HG02973 (cell line): ENCODE measurements at regions not wholly inside any gene's neighbourhood (a gene's known extent, or its start where the extent isn't known, plus 50 kb on each side); places are given as distances from the start of the nearest gene placed in this dataset.
"Not testable (repeated sequence)": the region's sequence is repeated elsewhere in the genome, so short reads cannot be mapped to it uniquely, and the experiment has no call there.

Experiments used
- ATAC-seq: cut with Tn5 transposase; IDR thresholded peaks from one replicate; pipeline ENCODE4 v1.9.1; 2021; ENCODE audit warnings: moderate library complexity; ENCODE audit not compliant: unreplicated experiment

DNA sequence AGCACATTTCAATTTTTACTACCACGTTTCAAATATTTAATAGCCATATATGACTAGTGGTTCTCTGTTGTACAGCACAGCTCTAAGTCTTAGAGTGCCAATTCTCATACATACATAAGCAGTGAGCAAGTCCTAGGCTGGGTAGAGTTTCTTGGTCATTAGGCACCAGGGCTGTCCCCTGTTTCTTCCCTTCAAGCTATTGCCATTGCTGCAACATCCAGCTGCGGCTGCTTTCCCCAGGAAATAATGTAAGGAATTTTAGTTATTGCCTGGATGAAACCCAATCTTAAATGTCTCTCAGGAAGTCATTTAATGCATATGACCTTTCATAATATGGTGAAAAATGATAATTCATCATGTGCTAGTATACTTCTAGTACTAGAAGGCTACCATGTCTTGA lies 74.1 kb upstream of the PPP3CA start:
- no peak for ATAC-seq

DNA sequence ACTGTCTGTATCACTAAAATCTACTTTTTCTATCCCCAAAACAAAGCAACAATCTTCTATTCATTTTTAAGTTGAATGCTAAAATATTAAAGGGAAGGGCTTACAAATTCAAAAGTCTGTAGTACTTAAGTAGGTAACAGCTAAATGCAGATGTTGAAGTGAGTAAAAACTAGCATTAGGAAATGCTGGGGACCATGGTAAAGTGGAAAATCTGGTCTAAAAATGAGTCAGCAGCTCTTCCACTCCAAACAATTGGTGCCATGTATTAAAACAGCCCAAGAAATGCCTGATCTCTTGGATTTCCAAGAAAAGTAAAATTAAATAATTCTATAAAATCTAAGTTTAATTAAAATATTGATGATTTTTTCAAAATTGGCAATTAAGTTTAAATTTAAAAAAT lies 73.3 kb upstream of the PPP3CA start:
- ATAC-seq, result no peak

DNA sequence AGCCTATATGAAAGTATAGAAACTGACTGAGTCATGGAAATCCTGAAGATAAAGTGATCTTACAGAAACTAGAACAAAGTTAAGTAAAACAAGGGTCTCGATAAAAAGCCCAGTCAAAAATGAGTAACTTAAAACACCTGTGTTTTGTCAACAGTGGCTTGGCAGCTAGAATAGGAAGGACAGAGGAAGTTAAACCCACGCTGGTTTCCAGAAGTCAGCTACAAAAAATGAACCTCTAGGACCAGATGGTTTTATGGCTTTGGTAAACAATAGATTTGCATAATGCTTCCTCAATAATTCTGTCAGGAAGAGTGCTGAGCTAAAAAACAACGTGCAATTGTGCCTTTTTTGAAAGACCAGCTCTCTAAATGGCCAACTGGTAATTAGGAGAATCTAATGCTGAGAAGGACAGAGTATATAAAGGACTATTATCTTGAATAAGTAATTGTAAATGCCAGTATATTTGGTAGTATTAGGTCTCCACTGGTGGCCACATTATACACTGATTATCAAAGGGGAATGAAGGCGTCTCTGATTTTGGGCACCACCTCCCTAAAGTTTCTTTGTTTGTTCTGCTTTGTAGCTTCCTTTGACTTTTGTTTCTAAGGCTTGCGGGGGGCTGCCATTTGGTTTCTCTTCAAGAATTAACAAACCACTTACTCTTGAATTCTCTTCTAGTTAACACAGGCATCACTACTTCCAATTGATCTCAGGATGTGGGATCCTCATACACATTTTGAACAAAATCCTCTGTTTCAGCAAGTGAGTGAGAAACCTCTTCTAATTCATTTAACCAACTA lies 72.2 kb upstream of the PPP3CA start:
- peak; percentile 76 for ATAC-seq

DNA sequence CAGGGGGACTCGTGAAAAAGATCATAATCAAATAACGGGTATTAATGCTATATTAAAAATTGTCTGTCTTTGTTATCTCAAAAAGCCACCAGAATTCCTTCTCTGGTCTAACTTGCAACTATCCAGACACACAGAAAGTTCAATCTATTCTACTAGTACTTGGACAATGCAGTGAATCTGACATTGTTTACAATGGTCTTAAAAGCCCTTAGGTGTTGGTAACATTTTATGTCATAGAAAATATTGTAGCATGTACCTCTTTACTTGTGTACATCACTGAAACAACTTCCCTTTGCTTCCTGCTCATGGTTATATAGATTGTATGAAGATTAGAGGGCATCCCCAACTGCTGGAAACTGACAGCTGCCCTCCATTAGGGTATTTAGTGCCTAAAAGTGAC lies 71.1 kb upstream of the PPP3CA start:
- ATAC-seq, result no peak

DNA sequence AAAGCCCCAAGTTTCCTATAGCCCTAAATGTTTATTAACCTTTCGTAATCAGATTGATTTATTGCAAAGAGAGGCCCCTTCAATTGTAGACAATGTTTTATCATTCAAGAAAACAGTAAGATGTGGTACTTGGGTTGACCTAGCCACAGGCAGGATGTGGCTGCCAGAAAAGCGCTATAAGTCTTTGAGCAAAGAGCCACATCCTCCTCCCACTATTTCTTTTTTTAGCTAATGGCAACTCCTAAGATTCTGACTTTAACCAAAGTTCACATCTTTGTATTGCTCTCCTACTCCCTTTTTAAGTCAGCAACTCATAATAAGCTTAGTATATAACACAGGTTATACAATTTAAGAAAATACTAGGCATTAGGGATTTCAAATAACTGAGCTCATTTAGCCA lies 70.7 kb upstream of the PPP3CA start:
- ATAC-seq, result peak; percentile 77

DNA sequence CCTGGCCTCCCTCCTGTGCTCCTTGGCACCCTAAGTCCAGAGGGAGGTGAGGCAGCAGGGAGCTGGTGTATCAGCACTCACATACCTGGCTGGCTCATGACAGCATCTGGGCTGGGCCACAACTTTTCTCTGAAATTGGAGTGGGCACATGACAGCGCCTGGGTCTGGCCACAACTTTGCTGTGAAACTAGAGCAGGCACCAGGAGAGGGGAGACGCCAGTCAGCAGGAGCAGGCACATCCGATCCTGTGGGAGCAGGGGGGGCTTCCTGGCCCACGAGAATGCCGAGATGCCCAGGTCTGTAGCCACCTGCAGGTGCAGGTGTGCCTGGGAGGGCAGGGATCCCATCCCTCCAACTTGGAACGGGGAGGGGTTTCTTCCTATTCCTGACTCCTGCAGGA lies 69.7 kb upstream of the PPP3CA start:
- no peak for ATAC-seq

DNA sequence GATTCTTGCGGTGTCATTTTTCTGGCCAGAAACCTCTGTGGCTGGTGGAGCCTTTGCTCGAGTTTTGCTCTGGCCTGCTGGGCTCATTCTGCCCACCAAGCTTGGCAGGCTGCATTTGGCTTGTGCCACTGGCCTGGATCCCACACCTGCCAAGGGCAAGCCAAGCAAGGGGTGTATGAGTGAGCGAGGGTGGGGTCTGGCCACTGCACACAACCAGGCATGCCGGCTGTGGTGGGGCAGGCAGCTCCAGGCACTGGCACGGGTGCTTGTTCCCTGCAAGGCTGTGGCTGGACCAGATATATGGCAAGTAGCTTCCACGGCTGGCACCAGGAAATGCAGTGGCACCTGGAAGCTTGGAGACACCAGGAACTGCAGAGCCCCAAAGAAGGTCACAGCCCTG lies 68.6 kb upstream of the PPP3CA start:
- no peak for ATAC-seq

DNA sequence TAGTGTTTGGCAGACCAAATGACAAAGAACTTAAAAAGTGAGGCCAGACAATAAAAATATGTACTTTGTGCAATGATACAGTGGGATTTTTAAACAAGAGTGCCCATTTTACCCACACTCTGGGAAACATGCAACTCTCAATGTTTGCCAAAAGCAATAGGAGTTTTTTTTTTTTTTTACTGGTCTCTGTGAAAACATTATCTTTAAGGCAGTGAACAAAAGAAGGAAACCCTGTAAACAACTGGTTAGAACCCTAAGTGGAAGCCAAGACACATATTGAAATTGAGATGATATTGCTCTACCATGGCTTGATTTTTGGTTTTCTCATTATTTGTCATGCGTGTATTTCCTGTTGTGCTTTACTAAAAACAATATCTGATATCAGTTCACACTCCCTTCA lies 67.2 kb upstream of the PPP3CA start:
- ATAC-seq, result no peak

DNA sequence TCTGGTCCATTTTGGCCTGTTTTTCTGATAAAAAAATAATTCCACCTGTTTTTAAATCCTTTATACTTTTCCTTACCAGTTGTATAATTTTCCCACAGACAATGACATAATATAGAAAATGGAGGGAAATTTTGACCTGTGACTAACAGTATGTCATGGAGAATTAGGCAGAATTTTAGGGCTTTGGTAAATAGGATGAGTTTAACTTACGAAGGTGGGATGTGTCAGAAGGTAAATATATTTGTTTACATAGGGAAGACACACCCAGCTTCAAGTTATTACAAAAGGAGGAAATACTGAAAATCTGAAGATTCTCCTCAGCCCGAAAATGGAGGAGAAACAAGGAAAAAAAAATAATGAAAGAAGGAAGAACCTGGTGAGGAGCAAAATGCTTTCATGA lies 64.6 kb upstream of the PPP3CA start:
- no peak for ATAC-seq

DNA sequence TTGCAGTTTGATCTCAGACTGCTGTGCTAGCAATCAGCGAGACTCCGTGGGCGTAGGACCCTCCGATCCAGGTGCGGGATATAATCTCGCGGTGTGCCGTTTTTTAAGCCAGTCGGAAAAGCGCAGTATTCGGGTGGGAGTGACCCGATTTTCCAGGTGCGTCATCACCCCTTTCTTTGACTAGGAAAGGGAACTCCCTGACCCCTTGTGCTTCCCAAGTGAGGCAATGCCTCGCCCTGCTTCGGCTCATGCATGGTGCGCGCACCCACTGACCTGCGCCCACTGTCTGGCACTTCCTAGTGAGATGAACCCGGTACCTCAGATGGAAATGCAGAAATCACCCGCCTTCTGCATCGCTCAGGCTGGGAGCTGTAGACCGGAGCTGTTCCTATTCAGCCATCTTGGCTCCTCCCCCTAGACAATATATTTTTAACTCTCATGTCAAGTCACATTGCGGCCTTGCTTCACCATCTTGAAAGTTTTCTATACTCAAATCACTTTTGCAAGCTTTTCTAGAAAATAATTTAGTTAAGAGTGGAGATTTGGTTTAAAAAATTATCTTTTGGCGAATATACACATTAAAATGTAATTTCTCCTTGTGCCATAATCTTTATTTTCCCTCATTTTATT lies 64.1 kb upstream of the PPP3CA start:
- not testable (repeated sequence) for ATAC-seq

DNA sequence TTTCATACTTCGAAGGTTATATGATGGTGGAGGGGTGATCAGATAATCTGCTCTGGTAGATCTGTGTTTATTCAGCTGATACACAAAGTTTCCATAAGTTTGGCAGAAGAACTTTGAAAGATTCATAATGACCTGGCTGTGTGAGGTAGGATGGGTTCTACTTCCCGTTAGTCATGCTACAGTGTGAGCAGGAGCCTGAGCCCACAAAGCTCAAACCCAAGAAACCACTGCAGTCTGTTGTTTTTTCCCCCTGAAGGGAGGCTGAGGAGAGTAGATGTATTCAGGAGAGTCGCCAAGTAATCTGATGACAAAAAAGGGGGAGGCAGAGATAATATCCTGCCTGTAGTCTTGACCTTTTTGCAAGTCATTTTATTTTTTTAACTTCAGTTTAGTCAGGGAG lies 52.8 kb upstream of the PPP3CA start:
- ATAC-seq, result no peak

DNA sequence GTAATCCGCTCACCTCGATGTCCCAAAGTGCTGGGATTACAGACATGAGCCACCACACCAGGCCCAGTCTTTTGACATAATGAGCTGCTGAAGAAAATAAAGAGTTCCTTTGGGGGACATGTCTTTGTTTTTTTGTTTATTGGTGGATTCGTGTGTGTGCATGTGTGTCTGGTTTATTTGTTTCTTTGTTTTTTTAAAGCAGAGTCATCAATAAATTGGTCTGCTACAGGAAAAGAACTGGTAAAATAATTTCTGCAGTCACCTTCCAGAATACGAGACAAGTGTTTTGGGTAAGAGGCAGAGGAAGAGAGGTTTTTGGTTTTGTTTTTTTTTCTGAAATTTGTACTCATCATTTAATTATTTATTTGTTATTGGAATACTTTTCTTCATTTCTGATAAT lies 51.5 kb upstream of the PPP3CA start:
- no peak for ATAC-seq
